Body of pancreas (tissue), 4 donors: ENCODE measurements at regions not wholly inside any gene's neighbourhood (a gene's known extent, or its start where the extent isn't known, plus 50 kb on each side); places are given as distances from the start of the nearest gene placed in this dataset.

Source experiments
- ATAC-seq: fragments of 150-250 bp; one replicate; pipeline ENCODE4 v1.9.1; 2016
- DNase-seq, 4 donors: peaks; one replicate each; pipeline ENCODE4 v3.0.0-alpha.2; 2019
- H3K27ac ChIP-seq, 4 donors: fragments of 200-600 bp; sonication (generic); 1 replicate in 3 of 4; 2 replicates in 1 of 4; pipeline versions ENCODE4 v1.5.1 to v1.6.1; 2016 to 2019; ENCODE audit warnings: mild to moderate bottlenecking in 1 of 4, mixed read lengths in 1 of 4, moderate library complexity in 1 of 4
- H3K27me3 ChIP-seq, 2 donors: fragments of 200-600 bp; sonication (generic); one replicate each; pipeline ENCODE4 v1.6.0; 2016; ENCODE audit warnings: mild to moderate bottlenecking in 1 of 2
- H3K36me3 ChIP-seq, 2 donors: fragments of 200-600 bp; sonication (generic); replicated peaks in 1 of 2; 2 replicates each; pipeline ENCODE4 v1.5.1; 2016; ENCODE audit warnings: low read depth in 2 of 2; ENCODE audit not compliant: insufficient read depth in 1 of 2
- H3K4me1 ChIP-seq: fragments of 200-600 bp; sonication (generic); one replicate; pipeline ENCODE4 v1.6.0; 2016
- H3K4me3 ChIP-seq, 2 donors: fragments of 200-600 bp; sonication (generic); 1 replicate in 1 of 2; 2 replicates in 1 of 2; pipeline ENCODE4 v1.5.1; 2016 to 2019
- H3K9me3 ChIP-seq, 3 donors: fragments of 200-600 bp; sonication (generic); 1 replicate in 2 of 3; 2 replicates in 1 of 3; pipeline ENCODE4 v1.5.1; 2016
- CTCF ChIP-seq, 7 experiments: fragments of 450-650 bp in 4 of 7; fragments of 200-600 bp in 3 of 7; sonication (generic) in 3 of 7; IDR thresholded peaks; one replicate each; pipeline ENCODE4 v1.5.1; 2016 to 2019; ENCODE audit warnings: antibody characterized with exemption in 7 of 7
- POLR2A ChIP-seq, 3 donors: fragments of 450-650 bp; IDR thresholded peaks; one replicate each; pipeline ENCODE4 v1.6.1; 2016; ENCODE audit warnings: antibody characterized with exemption in 3 of 3, mild to moderate bottlenecking in 2 of 3
- WGBS, 2 donors: methylation state at CpG; one replicate each; pipeline ENCODE4 v1.1.5; 2017; 5-methylcytosine and 5-hydroxymethylcytosine counted together
- intact Hi-C: fragments of 100-400 bp; cut with DNase I; formaldehyde crosslinking; loops from one replicate; pipeline ENCODE4 v1.15.1; 2023

GRCh38 chr21:31511258-31511657 lies 148.2 kb upstream of the SOD1 start:
- Histone ChIP-seq H3K4me1 (no peaks in the 10 kb centered on the region), H3K36me3 (no peaks in the 10 kb centered on the region), H3K27me3 (no peaks in the 10 kb centered on the region), H3K27ac (no peak overlapping the region), H3K9me3 (no peaks in the 10 kb centered on the region), H3K4me3 (no peak overlapping the region)
- intact Hi-C loops: no loop called here
- DNase-seq (no peak), ATAC-seq (no peak)
- WGBS, 2 donors: 69 to 75% methylated on average over 7 of the region's 7 CpGs
- no peak for TF ChIP-seq POLR2A (IDR thresholded peaks at IDR 0.05)
- TF ChIP-seq CTCF (IDR thresholded peaks at IDR 0.05): no peak

GRCh38 chr21:31509194-31510017 lies 150.1 kb upstream of the SOD1 start:
- no peak overlapping the region for H3K4me3 ChIP-seq
- H3K27me3 ChIP-seq: no peaks in the 10 kb centered on the region
- WGBS, 2 donors: 45 to 51% methylated on average over 9 to 14 of the region's 14 CpGs
- ATAC-seq (no peak), DNase-seq (no peak)
- TF ChIP-seq POLR2A (IDR thresholded peaks at IDR 0.05): no peak
- no peak for TF ChIP-seq CTCF (IDR thresholded peaks at IDR 0.05)
- no peaks in the 10 kb centered on the region for H3K9me3 ChIP-seq
- no peak overlapping the region for H3K27ac ChIP-seq
- H3K4me1 ChIP-seq: no peaks in the 10 kb centered on the region
- H3K36me3 ChIP-seq: no peaks in the 10 kb centered on the region
- intact Hi-C loops: no loop called here

GRCh38 chr21:31505975-31506374 lies 153.5 kb upstream of the SOD1 start:
- WGBS, 2 donors: 71% methylated on average over 7 of the region's 7 CpGs
- Histone ChIP-seq H3K4me1 (no peaks in the 10 kb centered on the region), H3K27ac (no peak overlapping the region), H3K4me3 (no peak overlapping the region), H3K27me3 (no peaks in the 10 kb centered on the region), H3K9me3 (no peaks in the 10 kb centered on the region), H3K36me3 (no peaks in the 10 kb centered on the region)
- no peak for ATAC-seq
- no peak for DNase-seq
- no peak for TF ChIP-seq CTCF (IDR thresholded peaks at IDR 0.05)
- TF ChIP-seq POLR2A (IDR thresholded peaks at IDR 0.05): no peak
- intact Hi-C loops: no loop called here

- H3K27ac ChIP-seq: no peak overlapping the region
- TF ChIP-seq POLR2A (IDR thresholded peaks at IDR 0.05) (no peak), CTCF (IDR thresholded peaks at IDR 0.05) (no peak)
- intact Hi-C loops: no loop called here
- H3K4me1 ChIP-seq: no peaks in the 10 kb centered on the region
- H3K27me3 ChIP-seq: no peaks in the 10 kb centered on the region
- ATAC-seq (no peak), DNase-seq (no peak)
- 81 to 90% methylated on average over 3 of the region's 3 CpGs for WGBS, 2 donors
- no peak overlapping the region for H3K4me3 ChIP-seq
- H3K36me3 ChIP-seq: no peaks in the 10 kb centered on the region
- no peaks in the 10 kb centered on the region for H3K9me3 ChIP-seq
Measured at GRCh38 chr21:31503939-31504338, 155.6 kb upstream of the SOD1 start.

GRCh38 chr21:31503467-31503866 lies 156.0 kb upstream of the SOD1 start:
- H3K36me3 ChIP-seq: no peaks in the 10 kb centered on the region
- ATAC-seq (no peak), DNase-seq (no peak)
- no peaks in the 10 kb centered on the region for H3K9me3 ChIP-seq
- intact Hi-C loops: no loop called here
- H3K4me3 ChIP-seq: no peak overlapping the region
- no peaks in the 10 kb centered on the region for H3K27me3 ChIP-seq
- no peak overlapping the region for H3K27ac ChIP-seq
- TF ChIP-seq CTCF (IDR thresholded peaks at IDR 0.05): no peak
- TF ChIP-seq POLR2A (IDR thresholded peaks at IDR 0.05): no peak
- WGBS, 2 donors: 49 to 100% methylated on average over 2 of the region's 2 CpGs
- H3K4me1 ChIP-seq: no peaks in the 10 kb centered on the region
